ENCODE measurements at regions not wholly inside any gene's neighbourhood (a gene's known extent, or its start where the extent isn't known, plus 50 kb on each side); places are given as distances from the start of the nearest gene placed in this dataset.

DNA sequence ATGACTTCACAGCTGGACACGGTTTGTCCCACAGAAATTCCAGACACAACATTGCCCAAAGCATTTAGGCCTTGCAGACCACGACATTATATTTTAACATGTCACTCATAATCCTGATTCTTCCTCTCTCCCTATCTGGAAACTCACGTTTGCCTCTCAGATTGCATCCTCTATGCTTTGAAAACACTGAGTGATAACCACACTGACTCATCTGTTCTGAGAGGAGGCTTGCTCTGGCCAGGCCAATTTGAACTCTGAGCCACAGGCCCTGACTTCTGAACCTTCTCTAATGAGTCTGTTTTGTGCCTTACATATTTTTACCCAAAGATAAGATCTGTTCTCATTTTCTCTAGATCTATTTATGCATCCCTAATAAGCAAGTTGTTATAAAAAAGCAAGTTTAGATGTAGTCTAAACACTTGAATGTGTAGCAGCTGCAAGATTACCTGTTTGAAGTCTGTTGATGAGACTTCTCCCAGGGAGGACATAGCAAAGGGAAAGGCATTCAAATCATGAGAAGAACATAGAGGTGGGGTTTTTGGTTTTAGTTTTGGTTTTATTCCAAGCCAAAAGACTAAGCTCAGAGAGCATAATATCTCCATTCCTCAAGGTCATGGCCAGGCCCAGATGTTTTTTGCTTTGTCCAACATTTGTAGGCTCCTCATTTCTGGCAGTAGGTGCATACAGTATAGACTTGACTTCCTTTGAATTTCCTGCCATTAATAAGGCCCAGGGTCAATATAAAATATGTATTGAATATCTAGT, 234.4 kb upstream of the LRTM1 start:
- H3K27ac Mint-ChIP-seq (ENCODE audit: unreplicated experiment): peak overlapping the region; percentile 66
- DNase-seq (ENCODE audit: extremely low spot score, unreplicated experiment): no peak
- H3K27me3 Mint-ChIP-seq (ENCODE audit: unreplicated experiment): no peaks in the 10 kb centered on the region
- no peak overlapping the region for H3K4me3 Mint-ChIP-seq (ENCODE audit: unreplicated experiment)
- peaks cover 5% of the 10 kb centered on the region for H3K9me3 Mint-ChIP-seq (ENCODE audit: unreplicated experiment)
- H3K36me3 Mint-ChIP-seq (ENCODE audit: unreplicated experiment): no peaks in the 10 kb centered on the region
- peaks cover 32% of the 10 kb centered on the region for H3K4me1 Mint-ChIP-seq (ENCODE audit: unreplicated experiment)
- TF ChIP-seq, protein P1, sequence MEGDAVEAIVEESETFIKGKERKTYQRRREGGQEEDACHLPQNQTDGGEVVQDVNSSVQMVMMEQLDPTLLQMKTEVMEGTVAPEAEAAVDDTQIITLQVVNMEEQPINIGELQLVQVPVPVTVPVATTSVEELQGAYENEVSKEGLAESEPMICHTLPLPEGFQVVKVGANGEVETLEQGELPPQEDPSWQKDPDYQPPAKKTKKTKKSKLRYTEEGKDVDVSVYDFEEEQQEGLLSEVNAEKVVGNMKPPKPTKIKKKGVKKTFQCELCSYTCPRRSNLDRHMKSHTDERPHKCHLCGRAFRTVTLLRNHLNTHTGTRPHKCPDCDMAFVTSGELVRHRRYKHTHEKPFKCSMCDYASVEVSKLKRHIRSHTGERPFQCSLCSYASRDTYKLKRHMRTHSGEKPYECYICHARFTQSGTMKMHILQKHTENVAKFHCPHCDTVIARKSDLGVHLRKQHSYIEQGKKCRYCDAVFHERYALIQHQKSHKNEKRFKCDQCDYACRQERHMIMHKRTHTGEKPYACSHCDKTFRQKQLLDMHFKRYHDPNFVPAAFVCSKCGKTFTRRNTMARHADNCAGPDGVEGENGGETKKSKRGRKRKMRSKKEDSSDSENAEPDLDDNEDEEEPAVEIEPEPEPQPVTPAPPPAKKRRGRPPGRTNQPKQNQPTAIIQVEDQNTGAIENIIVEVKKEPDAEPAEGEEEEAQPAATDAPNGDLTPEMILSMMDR (IDR thresholded peaks at IDR 0.05): no peak

DNA sequence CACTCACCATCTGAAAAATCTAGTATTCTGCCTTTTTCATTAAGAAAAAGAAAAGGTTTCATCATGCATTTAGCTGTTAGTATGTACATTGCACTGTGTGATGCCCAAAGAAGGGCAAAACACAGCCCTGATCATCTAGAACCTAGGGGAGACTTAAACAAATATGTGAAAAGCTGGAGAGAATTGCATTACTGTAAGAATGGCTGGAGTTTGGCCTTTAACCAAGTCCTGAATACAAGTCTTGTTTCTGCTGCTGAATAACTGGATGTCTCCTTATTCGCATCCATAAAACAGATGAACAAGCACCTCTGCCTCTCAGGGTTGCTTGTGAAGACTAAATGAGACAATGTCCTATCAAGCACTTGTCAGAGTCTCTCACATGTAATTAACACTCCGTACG, 233.4 kb upstream of the LRTM1 start:
- peak overlapping the region; percentile 87 for H3K27ac Mint-ChIP-seq (ENCODE audit: unreplicated experiment)
- H3K4me3 Mint-ChIP-seq (ENCODE audit: unreplicated experiment): no peak overlapping the region
- TF ChIP-seq, protein P1 (IDR thresholded peaks at IDR 0.05): no peak
- no peaks in the 10 kb centered on the region for H3K36me3 Mint-ChIP-seq (ENCODE audit: unreplicated experiment)
- no peaks in the 10 kb centered on the region for H3K27me3 Mint-ChIP-seq (ENCODE audit: unreplicated experiment)
- H3K4me1 Mint-ChIP-seq (ENCODE audit: unreplicated experiment): peaks cover 32% of the 10 kb centered on the region
- no peak for DNase-seq (ENCODE audit: extremely low spot score, unreplicated experiment)
- H3K9me3 Mint-ChIP-seq (ENCODE audit: unreplicated experiment): peaks cover 5% of the 10 kb centered on the region

DNA sequence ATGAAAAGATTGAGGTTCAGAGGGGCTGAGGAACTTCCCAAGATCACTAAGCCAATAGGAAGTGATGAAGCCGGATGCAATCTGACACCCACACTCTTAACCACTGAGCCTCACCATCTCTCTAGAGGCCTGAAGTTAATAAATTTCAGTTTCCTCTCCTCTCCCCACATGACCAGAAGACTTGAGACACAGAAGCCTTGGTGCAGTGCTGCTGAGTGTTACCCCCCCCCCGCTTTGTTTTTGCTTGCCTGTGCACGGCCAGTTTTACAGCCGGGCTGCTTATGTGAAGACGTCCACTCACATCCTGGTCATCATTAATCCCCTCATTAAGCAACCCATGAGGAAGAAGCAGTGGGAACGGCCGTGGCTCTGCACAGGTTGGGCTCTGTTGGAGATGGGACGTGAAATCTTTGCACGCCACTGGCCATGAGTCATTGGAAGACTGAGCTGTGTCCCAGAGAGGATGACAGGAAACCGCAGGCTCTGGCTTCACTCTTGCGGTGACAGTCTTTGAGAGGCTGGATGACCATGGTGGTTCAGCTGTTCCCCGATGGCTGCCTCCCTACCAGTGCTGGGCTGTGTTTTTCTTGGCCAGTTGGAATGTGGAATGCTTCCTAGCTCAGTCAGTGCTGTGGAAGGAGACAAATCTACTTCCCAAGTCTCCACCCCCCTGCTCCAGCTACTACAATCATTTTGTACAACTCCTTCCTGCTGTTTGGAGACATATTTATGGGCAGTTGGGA, 232.6 kb upstream of the LRTM1 start:
- H3K4me3 Mint-ChIP-seq (ENCODE audit: unreplicated experiment): peak overlapping the region; percentile 32
- peaks cover 3% of the 10 kb centered on the region for H3K9me3 Mint-ChIP-seq (ENCODE audit: unreplicated experiment)
- no peaks in the 10 kb centered on the region for H3K27me3 Mint-ChIP-seq (ENCODE audit: unreplicated experiment)
- H3K27ac Mint-ChIP-seq (ENCODE audit: unreplicated experiment): peak overlapping the region; percentile 87
- TF ChIP-seq, protein P1 (IDR thresholded peaks at IDR 0.05): no peak
- no peaks in the 10 kb centered on the region for H3K36me3 Mint-ChIP-seq (ENCODE audit: unreplicated experiment)
- peaks cover 30% of the 10 kb centered on the region for H3K4me1 Mint-ChIP-seq (ENCODE audit: unreplicated experiment)
- peak; percentile 86 for DNase-seq (ENCODE audit: extremely low spot score, unreplicated experiment)

DNA sequence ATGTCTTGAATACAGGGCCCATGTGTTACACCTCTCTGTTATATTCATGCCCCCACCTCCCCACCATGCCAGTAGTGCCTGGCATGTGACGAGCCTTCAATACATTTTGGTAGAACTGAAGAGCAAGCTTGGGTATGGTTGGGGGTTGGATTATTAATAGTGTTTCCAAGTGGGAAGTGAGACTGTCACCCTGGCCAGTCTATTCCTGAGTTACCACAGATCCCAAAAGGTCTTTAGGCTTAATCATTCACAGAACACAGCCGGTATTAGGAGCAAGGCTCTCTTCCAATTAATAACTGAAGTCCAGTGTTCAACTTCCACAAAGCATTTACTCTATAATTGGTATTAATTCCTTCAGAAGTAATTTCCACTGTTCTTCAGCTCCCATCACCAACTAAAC, 231.9 kb upstream of the LRTM1 start:
- peaks cover 30% of the 10 kb centered on the region for H3K4me1 Mint-ChIP-seq (ENCODE audit: unreplicated experiment)

More for the DNA sequence above, 231.9 kb upstream of the LRTM1 start:
- H3K27ac Mint-ChIP-seq (ENCODE audit: unreplicated experiment): peak overlapping the region; percentile 87
- no peaks in the 10 kb centered on the region for H3K36me3 Mint-ChIP-seq (ENCODE audit: unreplicated experiment)
- H3K27me3 Mint-ChIP-seq (ENCODE audit: unreplicated experiment): no peaks in the 10 kb centered on the region
- TF ChIP-seq, protein P1 (IDR thresholded peaks at IDR 0.05): no peak
- H3K9me3 Mint-ChIP-seq (ENCODE audit: unreplicated experiment): no peaks in the 10 kb centered on the region
- DNase-seq (ENCODE audit: extremely low spot score, unreplicated experiment): no peak
- no peak overlapping the region for H3K4me3 Mint-ChIP-seq (ENCODE audit: unreplicated experiment)

All from osteocyte (in vitro differentiated cells).